HepG2 (cell line): ENCODE measurements at regions not wholly inside any gene's neighbourhood (a gene's known extent, or its start where the extent isn't known, plus 50 kb on each side); places are given as distances from the start of the nearest gene placed in this dataset.

Experiments used
- ATAC-seq: fragments of 200-7000 bp; cut with Tn5 transposase; 3 replicates; pipeline ENCODE4 v1.9.1; 2020; ENCODE audit warnings: mild to moderate bottlenecking, moderate library complexity
- BruUV-seq: library from RNA; stranded (reverse); fragments of 400-500 nt; replicated peaks from 2 replicates; lab custom pipeline; 2021; lab: Mats Ljungman, UMichigan
- CTCF ChIA-PET: fragments of 300-600 bp; formaldehyde crosslinking; extraction: SDS; loops from one replicate; lab custom pipeline; 2021; ENCODE audit warnings: low total read pairs, inconsistent platforms, low intra/inter-chr PET ratio; lab: Yijun Ruan, JAX
- POLR2A ChIA-PET: fragments of 350-600 bp; sonication (Branson Sonifier 250); formaldehyde crosslinking; loops from one replicate; lab custom pipeline; 2020; ENCODE audit warnings: antibody characterized with exemption, inconsistent platforms; lab: Yijun Ruan, JAX
- DNase-seq: peaks from one replicate; pipeline ENCODE4 v3.0.0-alpha.2; 2015; ENCODE audit warnings: low spot score
- FAIRE-seq: peaks from 3 replicates; lab custom pipeline; 2011; peaks lifted over from hg19 to GRCh38; lab: Jason Lieb, UNC
- H2AFZ ChIP-seq: one replicate; pipeline ENCODE4 v1.6.1; 2011; ENCODE audit warnings: low read length, inconsistent platforms
- H3K27ac ChIP-seq: fragments of 300-600 bp; 3 replicates; pipeline ENCODE4 v1.8.0; 2011; ENCODE audit warnings: mixed run types, mild to moderate bottlenecking, mixed read lengths, low read length, inconsistent platforms; ENCODE audit not compliant: insufficient read depth; ENCODE audit errors: extremely low read length
- H3K27me3 ChIP-seq, 2 experiments: fragments of 200-600 bp in 1 of 2; 2 replicates in 1 of 2; 3 replicates in 1 of 2; pipeline versions ENCODE4 v1.6.0 to v1.8.0; 2011; ENCODE audit warnings: low read length in 2 of 2, mild to moderate bottlenecking in 2 of 2, moderate library complexity in 2 of 2, inconsistent platforms in 1 of 2; ENCODE audit not compliant: insufficient read depth in 2 of 2, control insufficient read depth in 1 of 2
- H3K36me3 ChIP-seq, 2 experiments: fragments of 200-600 bp in 1 of 2; replicated peaks in 1 of 2; 2 replicates in 1 of 2; 3 replicates in 1 of 2; pipeline versions ENCODE4 v1.5.1 to v1.8.0; 2011; ENCODE audit warnings: low read length in 2 of 2, inconsistent platforms in 1 of 2; ENCODE audit not compliant: insufficient read depth in 2 of 2, control insufficient read depth in 1 of 2
- H3K4me1 ChIP-seq: 2 replicates; pipeline ENCODE4 v1.5.1; 2012; ENCODE audit warnings: low read length, inconsistent platforms; ENCODE audit not compliant: insufficient read depth
- H3K4me2 ChIP-seq: 2 replicates; pipeline ENCODE4 v1.6.0; 2011; ENCODE audit warnings: low read depth, low read length, inconsistent platforms
- H3K4me3 ChIP-seq, 3 experiments: fragments of 200-600 bp in 1 of 3; sonication (generic), shearing (Covaris generic) in 1 of 3; replicated peaks in 1 of 3; 2 replicates each; pipeline ENCODE4 v1.5.1; 2011 to 2016; ENCODE audit warnings: low read length in 3 of 3, inconsistent platforms in 2 of 3, low read depth in 2 of 3, mild to moderate bottlenecking in 2 of 3, control low read depth in 1 of 3, mixed read lengths in 1 of 3; ENCODE audit not compliant: insufficient read depth in 1 of 3
- H3K79me2 ChIP-seq: one replicate; pipeline ENCODE4 v1.6.1; 2011; ENCODE audit warnings: low read length, inconsistent platforms; ENCODE audit not compliant: insufficient read depth
- H3K9ac ChIP-seq: 2 replicates; pipeline ENCODE4 v1.6.0; 2011; ENCODE audit warnings: mild to moderate bottlenecking, low read depth, low read length, inconsistent platforms; ENCODE audit not compliant: insufficient read depth
- H3K9me3 ChIP-seq: 2 replicates; pipeline ENCODE4 v1.5.1; 2012; ENCODE audit warnings: mild to moderate bottlenecking, low read length
- H4K20me1 ChIP-seq: 2 replicates; pipeline ENCODE4 v1.6.0; 2011; ENCODE audit warnings: inconsistent platforms, mild to moderate bottlenecking, low read length, moderate library complexity; ENCODE audit not compliant: insufficient read depth
- AHR ChIP-seq: IDR thresholded peaks from 2 replicates; pipeline ENCODE4 v1.6.1; 2018; ENCODE audit warnings: missing genetic modification reagents, missing compliant biosample characterization
- CAMTA2 ChIP-seq: sonication (generic); formaldehyde crosslinking; IDR thresholded peaks from 2 replicates; pipeline ENCODE4 v1.4.0; 2020; ENCODE audit warnings: mild to moderate bottlenecking, missing genetic modification reagents, borderline replicate concordance
- HNRNPH1 ChIP-seq: fragments of 200-400 bp; formaldehyde crosslinking; optimal IDR thresholded peaks from 2 replicates; pipeline ENCODE3; 2017; ENCODE audit warnings: mild to moderate bottlenecking, low read depth, low read length
- MTA3 ChIP-seq: sonication (generic); formaldehyde crosslinking; IDR thresholded peaks from 2 replicates; pipeline ENCODE4 v1.4.0; 2020; ENCODE audit warnings: missing genetic modification reagents
- NFYC ChIP-seq: IDR thresholded peaks from 2 replicates; pipeline ENCODE4 v1.6.1; 2016; ENCODE audit warnings: missing genetic modification reagents, missing compliant biosample characterization
- PAF1 ChIP-seq: IDR thresholded peaks from 2 replicates; pipeline ENCODE4 v1.6.1; 2016; ENCODE audit warnings: missing genetic modification reagents, missing compliant biosample characterization
- PREB ChIP-seq: sonication (generic); formaldehyde crosslinking; IDR thresholded peaks from 2 replicates; pipeline ENCODE4 v1.4.0; 2020; ENCODE audit warnings: missing genetic modification reagents
- RARG ChIP-seq: sonication (generic); formaldehyde crosslinking; IDR thresholded peaks from 2 replicates; pipeline ENCODE4 v1.4.0; 2020; ENCODE audit warnings: low read depth, mild to moderate bottlenecking, missing genetic modification reagents
- REXO4 ChIP-seq: sonication (generic); formaldehyde crosslinking; IDR thresholded peaks from 2 replicates; pipeline ENCODE4 v1.8.0; 2022; ENCODE audit warnings: missing genetic modification reagents, mild to moderate bottlenecking, borderline replicate concordance
- SMAD9 ChIP-seq: sonication (generic); formaldehyde crosslinking; IDR thresholded peaks from 2 replicates; pipeline ENCODE4 v1.5.1; 2020; ENCODE audit warnings: mild to moderate bottlenecking, missing genetic modification reagents
- THAP8 ChIP-seq: sonication (generic); formaldehyde crosslinking; IDR thresholded peaks from 2 replicates; pipeline ENCODE4 v1.5.1; 2020; ENCODE audit warnings: missing genetic modification reagents, mild to moderate bottlenecking, borderline replicate concordance
- ZNF430 ChIP-seq: sonication (generic); formaldehyde crosslinking; IDR thresholded peaks from 2 replicates; pipeline ENCODE4 v1.9.0; 2021; ENCODE audit warnings: mild to moderate bottlenecking, missing genetic modification reagents
- ZNF577 ChIP-seq: sonication (generic); formaldehyde crosslinking; IDR thresholded peaks from 2 replicates; pipeline ENCODE4 v1.4.0; 2020; ENCODE audit warnings: mild to moderate bottlenecking, low read depth, missing genetic modification reagents, borderline replicate concordance
- WGBS: methylation state at CpG from one replicate; pipeline ENCODE4 v1.1.6; 2017; ENCODE audit warnings: low lambda C conversion rate; 5-methylcytosine and 5-hydroxymethylcytosine counted together
- in situ Hi-C: cut with HindIII; loops from 2 replicates; pipeline ENCODE4 v1.10.0; 2017; ENCODE audit warnings: low pct_unique_long_range_greater_than_20kb; ENCODE audit not compliant: extremely low pct_ligation_motif_present
- intact Hi-C: fragments of 100-400 bp; cut with micrococcal nuclease; formaldehyde crosslinking; loops from one replicate; pipeline ENCODE4 v1.10.0; 2022; ENCODE audit not compliant: unreplicated experiment
- TF ChIP-seq, protein P1 (sequence below): sonication (generic); formaldehyde crosslinking; IDR thresholded peaks from 2 replicates; pipeline ENCODE4 v1.5.0; 2020; ENCODE audit warnings: mild to moderate bottlenecking, low read depth, missing genetic modification reagents, borderline replicate concordance
- TF ChIP-seq, protein P2 (sequence below): sonication (generic); formaldehyde crosslinking; IDR thresholded peaks from 2 replicates; pipeline ENCODE4 v1.4.0; 2020; ENCODE audit warnings: missing genetic modification reagents
- TF ChIP-seq, protein P3 (sequence below): sonication (generic); formaldehyde crosslinking; IDR thresholded peaks from 2 replicates; pipeline ENCODE4 v1.5.0; 2020; ENCODE audit warnings: mild to moderate bottlenecking, missing genetic modification reagents

- FAIRE-seq = no peak
- Histone ChIP-seq H3K36me3 (no peaks in the 10 kb centered on the region), H3K9ac (no peak overlapping the region), H3K4me1 (no peaks in the 10 kb centered on the region), H4K20me1 (no peaks in the 10 kb centered on the region), H3K4me3 (no peak overlapping the region), H3K4me2 (no peak overlapping the region), H3K79me2 (no peaks in the 10 kb centered on the region), H2AFZ (no peak overlapping the region), H3K27me3 (no peaks in the 10 kb centered on the region), H3K27ac (no peak overlapping the region), H3K9me3 (no peaks in the 10 kb centered on the region)
- TF ChIP-seq MTA3 (CRISPR knock-in tag) (no peak), CAMTA2 (no peak), SMAD9 (no peak), ZNF577 (CRISPR knock-in tag) (no peak), NFYC (no peak), PAF1 (CRISPR knock-in tag) (no peak), HNRNPH1 (no peak), PREB (no peak), RARG (CRISPR knock-in tag) (no peak), REXO4 (CRISPR knock-in tag) (no peak), THAP8 (CRISPR knock-in tag) (no peak), ZNF430 (CRISPR knock-in tag) (no peak), AHR (CRISPR knock-in tag) (no peak)
- TF ChIP-seq, protein P1, sequence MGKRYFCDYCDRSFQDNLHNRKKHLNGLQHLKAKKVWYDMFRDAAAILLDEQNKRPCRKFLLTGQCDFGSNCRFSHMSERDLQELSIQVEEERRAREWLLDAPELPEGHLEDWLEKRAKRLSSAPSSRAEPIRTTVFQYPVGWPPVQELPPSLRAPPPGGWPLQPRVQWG (CRISPR knock-in tag) = no peak
- TF ChIP-seq, protein P2, sequence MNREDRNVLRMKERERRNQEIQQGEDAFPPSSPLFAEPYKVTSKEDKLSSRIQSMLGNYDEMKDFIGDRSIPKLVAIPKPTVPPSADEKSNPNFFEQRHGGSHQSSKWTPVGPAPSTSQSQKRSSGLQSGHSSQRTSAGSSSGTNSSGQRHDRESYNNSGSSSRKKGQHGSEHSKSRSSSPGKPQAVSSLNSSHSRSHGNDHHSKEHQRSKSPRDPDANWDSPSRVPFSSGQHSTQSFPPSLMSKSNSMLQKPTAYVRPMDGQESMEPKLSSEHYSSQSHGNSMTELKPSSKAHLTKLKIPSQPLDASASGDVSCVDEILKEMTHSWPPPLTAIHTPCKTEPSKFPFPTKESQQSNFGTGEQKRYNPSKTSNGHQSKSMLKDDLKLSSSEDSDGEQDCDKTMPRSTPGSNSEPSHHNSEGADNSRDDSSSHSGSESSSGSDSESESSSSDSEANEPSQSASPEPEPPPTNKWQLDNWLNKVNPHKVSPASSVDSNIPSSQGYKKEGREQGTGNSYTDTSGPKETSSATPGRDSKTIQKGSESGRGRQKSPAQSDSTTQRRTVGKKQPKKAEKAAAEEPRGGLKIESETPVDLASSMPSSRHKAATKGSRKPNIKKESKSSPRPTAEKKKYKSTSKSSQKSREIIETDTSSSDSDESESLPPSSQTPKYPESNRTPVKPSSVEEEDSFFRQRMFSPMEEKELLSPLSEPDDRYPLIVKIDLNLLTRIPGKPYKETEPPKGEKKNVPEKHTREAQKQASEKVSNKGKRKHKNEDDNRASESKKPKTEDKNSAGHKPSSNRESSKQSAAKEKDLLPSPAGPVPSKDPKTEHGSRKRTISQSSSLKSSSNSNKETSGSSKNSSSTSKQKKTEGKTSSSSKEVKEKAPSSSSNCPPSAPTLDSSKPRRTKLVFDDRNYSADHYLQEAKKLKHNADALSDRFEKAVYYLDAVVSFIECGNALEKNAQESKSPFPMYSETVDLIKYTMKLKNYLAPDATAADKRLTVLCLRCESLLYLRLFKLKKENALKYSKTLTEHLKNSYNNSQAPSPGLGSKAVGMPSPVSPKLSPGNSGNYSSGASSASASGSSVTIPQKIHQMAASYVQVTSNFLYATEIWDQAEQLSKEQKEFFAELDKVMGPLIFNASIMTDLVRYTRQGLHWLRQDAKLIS (CRISPR knock-in tag) = no peak
- TF ChIP-seq, protein P3, sequence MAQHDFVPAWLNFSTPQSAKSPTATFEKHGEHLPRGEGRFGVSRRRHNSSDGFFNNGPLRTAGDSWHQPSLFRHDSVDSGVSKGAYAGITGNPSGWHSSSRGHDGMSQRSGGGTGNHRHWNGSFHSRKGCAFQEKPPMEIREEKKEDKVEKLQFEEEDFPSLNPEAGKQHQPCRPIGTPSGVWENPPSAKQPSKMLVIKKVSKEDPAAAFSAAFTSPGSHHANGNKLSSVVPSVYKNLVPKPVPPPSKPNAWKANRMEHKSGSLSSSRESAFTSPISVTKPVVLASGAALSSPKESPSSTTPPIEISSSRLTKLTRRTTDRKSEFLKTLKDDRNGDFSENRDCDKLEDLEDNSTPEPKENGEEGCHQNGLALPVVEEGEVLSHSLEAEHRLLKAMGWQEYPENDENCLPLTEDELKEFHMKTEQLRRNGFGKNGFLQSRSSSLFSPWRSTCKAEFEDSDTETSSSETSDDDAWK = no peak
- ChIA-PET POLR2A (no interaction called here), CTCF (no interaction called here)
- no peak for DNase-seq
- WGBS = 0% methylated on average over 1 of the region's 1 CpG
- in situ Hi-C loops = no loop called here
- no peak for ATAC-seq
- intact Hi-C loops = no loop called here
- no TSS peak for BruUV-seq
Measured at GRCh38 chr2:88892207-88892606, 200.7 kb downstream of the RPIA start.
